Testis (tissue), 2 donors: ENCODE measurements at regions not wholly inside any gene's neighbourhood (a gene's known extent, or its start where the extent isn't known, plus 50 kb on each side); places are given as distances from the start of the nearest gene placed in this dataset.

ENCODE experiments used
- POLR2A ChIP-seq: fragments of 450-650 bp; IDR thresholded peaks from one replicate; pipeline ENCODE4 v1.6.1; 2017; ENCODE audit warnings: antibody characterized with exemption, mild to moderate bottlenecking, moderate library complexity
- TF ChIP-seq, protein P1 (sequence below), 3 experiments: fragments of 450-650 bp in 2 of 3; fragments of 200-600 bp in 1 of 3; sonication (generic) in 1 of 3; IDR thresholded peaks; one replicate each; pipeline ENCODE4 v1.5.1; 2016 to 2019; ENCODE audit warnings: antibody characterized with exemption in 3 of 3, mild to moderate bottlenecking in 2 of 3, moderate library complexity in 1 of 3

DNA sequence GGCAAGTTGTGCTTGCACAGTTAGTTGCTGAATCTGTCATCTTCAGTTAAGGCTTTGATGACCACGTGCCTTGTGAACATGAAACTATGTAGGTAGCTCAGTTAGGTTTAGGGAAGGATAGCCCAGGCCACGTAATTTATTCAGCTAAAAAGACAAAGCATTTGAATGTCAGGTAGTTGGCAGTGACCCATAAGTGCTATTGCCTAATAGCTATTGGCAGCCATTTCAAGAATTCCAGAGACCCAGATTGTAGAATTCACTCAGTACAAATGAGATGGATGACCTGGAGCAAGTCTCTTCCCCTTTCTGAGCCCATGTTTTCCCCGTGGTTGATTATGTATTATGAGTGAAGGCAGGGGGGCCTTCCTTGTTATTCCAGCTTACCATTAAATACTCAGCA, 265.3 kb upstream of the ANO5 start:
- TF ChIP-seq POLR2A = no peak
- TF ChIP-seq, protein P1, sequence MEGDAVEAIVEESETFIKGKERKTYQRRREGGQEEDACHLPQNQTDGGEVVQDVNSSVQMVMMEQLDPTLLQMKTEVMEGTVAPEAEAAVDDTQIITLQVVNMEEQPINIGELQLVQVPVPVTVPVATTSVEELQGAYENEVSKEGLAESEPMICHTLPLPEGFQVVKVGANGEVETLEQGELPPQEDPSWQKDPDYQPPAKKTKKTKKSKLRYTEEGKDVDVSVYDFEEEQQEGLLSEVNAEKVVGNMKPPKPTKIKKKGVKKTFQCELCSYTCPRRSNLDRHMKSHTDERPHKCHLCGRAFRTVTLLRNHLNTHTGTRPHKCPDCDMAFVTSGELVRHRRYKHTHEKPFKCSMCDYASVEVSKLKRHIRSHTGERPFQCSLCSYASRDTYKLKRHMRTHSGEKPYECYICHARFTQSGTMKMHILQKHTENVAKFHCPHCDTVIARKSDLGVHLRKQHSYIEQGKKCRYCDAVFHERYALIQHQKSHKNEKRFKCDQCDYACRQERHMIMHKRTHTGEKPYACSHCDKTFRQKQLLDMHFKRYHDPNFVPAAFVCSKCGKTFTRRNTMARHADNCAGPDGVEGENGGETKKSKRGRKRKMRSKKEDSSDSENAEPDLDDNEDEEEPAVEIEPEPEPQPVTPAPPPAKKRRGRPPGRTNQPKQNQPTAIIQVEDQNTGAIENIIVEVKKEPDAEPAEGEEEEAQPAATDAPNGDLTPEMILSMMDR (IDR thresholded peaks at IDR 0.05) = no peak
